ENCODE measurements at regions not wholly inside any gene's neighbourhood (a gene's known extent, or its start where the extent isn't known, plus 50 kb on each side); places are given as distances from the start of the nearest gene placed in this dataset.
"Not testable (repeated sequence)": the region's sequence is repeated elsewhere in the genome, so short reads cannot be mapped to it uniquely, and the experiment has no call there.

DNA sequence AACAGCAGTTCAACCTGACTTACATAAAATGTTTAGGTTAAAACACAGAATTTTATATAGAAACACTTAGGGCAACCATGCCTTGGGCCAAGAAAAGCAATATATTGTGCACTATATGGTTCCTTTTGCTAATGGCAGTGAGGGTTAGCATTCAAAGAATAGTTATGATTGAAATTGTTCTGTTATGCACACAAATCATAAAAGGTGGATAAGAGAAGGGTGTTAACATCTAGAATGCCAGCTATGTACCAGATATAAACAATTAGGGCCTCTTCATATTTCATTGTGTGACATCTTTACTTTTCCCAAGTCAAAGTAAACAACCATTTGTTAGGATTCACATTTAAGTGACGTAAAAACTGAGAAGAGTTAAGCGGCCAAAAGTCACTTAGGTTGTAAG lies 308.0 kb upstream of the B3GALT2 start:
- DNase-seq, result no peak

DNA sequence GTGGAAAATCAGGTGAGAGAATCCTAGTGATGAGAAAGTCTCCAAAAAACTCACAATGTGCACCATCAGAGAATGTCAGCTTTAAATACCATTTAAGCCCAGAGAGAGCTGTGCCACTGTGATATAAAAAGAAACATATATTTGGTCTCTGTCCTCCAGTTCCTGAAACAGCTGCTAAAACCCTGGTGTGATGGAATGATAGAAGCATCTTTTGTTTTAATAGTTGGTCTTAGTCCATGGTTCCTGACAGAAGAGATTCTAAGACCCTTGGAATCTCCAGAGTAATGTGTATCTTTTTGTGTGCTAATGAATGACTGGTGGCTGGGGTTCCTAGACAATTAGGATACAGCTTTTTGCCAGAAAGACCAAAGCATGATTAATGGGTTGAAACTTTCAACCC lies 302.8 kb upstream of the B3GALT2 start:
- DNase-seq, result no peak

DNA sequence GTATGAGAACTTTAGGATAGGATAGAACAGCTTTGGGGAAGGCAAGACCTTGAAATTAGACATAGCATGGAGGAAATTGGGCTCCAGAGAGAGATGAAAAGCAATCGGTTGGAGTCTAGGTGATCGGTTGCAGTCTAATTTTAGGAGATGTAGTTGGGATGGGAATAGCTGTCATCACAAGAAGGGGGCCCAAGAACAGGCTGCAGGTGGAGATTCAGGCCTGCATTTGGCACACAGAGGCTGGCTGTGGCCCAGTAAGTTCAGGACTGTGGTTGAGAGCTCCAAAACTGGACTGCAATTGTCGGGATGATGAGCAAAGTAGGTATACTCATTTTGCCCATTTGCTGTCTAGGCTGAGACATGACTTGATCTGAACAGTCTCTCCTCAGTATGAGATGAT lies 301.3 kb upstream of the B3GALT2 start:
- no peak for DNase-seq

DNA sequence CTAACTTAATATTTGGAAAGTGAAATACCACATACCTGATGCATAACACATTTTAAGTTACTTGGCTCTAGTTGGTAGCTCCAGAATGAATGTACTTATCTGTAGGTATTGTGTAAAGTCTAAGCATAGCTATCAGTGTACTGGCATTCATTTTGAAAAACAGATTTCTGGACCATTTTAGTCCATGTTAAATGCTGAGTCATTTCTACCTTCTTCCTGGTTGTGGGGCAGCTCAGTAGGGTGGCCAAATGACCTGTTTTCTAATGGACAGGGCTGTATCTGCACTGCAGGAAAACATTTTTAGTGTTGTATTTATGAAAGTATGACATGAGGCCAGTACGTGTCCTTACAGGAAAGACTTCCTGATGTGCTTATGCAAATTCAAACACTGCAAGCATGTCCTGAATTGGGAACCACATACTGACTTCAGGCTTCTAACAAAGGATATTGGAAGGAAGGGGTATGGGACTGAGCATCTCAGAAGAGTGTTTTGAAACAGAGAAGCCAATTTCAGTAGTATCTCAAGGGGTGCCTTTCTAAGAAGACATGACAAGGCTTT lies 300.3 kb upstream of the B3GALT2 start:
- no peak for DNase-seq

DNA sequence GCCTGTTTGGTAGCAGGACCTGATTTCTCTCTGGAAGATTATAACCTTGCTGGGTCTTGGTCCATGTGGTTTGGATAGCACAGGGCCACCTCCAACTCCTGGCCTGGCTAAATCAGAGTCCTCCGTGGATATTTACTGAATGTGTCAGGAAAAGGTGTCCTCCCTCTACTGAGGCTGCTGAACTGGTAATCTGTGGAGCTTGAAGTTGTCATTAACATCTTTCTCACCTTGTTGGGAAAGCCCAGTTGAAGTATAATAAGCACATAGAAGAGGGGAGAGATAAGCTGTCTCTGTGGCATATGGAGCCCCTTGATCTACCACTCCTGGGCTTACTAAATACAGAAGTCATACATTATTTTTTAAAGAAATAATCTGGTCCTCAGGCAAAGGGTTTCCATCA lies 294.3 kb upstream of the B3GALT2 start:
- DNase-seq, result no peak

DNA sequence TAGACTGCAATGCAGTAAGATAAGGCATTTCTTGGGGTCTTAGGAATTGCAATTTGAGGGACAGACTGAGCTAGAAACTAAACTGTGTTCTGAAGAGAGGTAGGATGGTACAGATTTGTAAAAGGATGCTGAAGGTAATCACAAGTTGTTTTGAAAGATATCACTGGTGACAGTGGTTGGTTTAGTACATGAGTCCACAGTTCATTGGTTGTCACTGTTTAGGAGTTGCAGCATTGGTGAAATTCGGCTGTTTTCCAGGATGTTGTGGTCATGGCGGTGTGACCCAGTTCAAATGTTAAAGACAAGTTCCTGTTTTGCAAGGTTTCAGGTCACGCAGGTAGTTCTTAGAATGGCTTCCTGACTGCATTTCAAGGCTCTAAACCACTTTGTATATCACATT lies 292.8 kb upstream of the B3GALT2 start:
- DNase-seq, result no peak

DNA sequence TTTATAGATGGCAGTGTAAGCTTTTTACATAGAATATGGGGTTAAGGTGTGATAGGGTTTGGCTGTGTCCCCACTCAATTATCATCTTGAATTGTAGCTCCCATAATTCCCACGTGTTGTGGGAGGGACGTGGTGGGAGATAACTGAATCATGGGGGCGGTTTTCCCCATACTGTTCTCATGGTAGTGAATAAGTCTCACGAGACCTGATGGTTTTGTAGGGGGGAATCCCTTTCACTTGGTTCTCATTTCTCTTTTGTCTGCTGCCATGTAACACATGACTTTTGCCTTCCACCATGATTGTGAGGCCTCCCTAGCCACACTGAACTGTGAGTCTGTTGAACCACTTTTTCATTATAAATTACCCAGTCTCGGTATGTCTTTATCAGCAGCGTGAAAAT lies 290.3 kb upstream of the B3GALT2 start:
- no peak for DNase-seq

DNA sequence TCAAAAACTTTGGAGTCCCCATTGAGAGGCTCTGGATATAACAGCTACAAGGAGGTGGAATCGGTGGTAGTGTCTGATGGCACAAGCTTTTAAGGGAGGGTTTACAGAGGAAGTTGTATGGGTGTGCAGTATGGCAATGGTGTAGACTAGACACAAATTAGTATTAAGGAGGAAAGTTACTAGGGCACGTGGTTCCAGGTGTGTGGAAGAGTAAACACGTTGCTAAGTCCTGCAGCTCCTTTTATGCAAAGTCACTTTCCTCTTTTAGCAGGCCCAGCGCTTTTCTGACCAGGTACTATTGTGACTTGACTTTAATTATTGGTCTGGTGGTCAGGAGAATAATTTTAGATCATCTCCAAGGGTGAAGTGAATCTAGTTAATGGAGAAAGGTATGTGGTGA lies 287.5 kb upstream of the B3GALT2 start:
- no peak for DNase-seq

DNA sequence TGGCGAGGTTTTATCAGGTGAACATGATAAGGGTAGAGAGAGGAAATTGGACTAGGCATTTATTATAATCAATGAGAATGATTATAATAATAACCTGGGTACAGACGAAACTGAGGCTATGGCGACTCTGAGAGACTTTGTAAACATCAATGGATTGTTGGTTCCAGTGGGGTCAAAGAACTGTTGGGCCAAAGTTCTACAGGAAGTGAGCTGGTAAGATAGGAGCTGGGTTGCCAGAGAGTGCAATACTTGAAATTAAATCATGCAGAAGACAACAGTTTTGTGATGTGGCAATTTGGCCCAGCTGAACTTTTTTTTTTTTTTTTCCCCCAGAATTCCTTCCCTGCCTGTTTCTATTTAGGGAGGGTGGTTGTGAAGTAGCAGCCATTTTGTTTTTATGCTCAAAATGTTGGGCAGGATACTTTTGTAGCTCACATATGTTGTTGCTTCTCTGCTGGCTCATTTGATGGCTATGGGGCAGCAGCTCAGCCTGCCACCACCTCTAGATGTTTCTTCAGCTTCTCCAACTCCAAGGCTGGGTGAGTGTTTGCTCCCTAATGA lies 286.5 kb upstream of the B3GALT2 start:
- no peak for DNase-seq

DNA sequence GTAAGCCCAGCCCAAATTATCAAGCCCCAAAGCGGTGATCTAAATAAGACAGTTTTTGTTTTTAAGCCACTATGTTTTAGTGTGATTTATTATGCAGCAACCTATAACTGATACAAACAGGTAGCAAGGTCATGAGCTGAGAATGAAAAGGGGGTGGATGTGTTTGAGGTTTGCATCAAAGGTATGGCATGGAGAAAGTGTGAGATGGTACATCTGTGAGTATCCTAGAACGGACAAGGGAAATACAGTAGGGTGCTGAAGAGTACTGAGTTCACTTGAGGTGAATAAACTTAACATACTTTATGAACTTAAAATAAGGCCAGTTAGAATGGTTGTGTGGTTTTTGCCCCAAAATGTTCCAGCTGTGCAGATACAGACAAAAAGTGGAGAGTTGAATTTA lies 286.0 kb upstream of the B3GALT2 start:
- DNase-seq, result no peak

DNA sequence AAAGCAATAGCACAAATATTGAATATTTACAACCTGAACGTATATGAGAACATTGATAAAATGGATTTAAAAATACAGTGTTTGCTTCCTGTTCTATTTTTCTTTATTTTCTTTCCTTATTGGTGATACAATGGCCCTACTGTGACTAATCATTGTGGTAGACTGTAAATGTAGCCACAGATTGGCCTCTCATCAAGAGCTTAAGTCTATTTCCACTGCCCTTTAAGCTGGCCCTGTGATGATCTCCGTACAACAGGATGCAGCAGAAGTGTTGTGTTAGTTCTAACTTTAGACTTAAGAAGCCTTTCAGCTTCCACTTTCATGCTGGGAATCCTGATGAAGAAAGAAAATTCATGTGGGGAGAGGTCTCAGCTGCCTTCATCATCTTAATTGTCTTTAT lies 285.6 kb upstream of the B3GALT2 start:
- DNase-seq, result no peak

DNA sequence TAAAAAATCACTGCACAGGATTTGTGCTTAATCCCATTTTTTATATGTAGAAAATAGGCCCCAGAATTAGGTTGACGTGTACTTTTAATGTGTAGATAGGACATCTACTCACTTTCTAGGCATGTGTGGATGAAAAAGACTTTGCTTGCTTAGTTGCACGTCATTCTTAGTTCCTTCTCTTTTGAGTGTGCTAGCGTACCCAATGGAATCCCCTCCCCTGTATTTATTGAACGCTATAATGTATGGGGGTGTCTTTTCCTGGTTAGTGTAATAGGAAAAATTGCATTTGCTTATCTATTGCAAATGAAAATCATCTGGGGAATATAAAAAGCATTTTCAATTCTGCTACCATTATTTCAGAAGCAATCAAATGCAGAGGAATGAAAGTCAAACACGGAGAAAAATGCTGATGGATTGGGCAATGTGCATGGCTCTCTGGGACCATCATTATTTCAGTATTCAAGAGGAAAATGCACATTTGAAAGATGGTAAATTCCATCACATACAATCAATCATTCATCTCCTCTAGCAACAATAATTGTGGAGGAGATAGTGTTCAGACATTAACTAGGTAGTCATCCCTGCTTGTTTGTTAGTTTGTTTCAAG lies 277.0 kb upstream of the B3GALT2 start:
- no peak for DNase-seq

DNA sequence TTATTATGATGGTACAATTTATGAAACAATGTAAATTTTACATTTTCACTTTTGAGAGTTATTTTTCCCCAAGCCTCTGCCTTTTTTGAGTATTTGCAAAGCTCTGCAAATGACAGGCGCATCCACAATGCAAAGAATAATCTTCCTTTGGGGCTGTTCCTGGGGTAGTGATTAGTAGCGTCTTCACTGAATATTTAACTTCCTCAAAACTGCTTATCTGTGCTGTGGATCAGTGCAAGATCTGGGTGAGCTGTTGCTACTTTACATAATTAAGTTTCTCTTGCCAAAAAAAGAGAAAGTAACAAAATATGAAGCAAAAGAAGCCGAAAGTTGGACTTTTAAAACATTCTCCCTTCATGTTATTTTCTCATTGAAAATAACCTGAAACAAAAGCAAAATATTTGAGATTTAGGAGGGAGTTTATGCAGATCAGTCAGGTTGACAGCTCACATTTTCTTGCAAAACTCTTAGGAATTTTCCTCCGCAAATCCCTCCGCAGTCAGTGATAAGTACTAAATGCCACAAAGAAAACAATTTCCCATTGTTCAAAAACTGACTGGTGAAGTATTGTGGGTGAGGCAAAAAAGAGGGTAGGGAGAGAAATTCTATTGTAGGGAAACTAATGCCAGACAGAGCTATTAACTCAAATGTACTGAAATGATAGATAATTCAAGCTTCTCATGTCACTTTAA lies 276.4 kb upstream of the B3GALT2 start:
- no peak for DNase-seq

DNA sequence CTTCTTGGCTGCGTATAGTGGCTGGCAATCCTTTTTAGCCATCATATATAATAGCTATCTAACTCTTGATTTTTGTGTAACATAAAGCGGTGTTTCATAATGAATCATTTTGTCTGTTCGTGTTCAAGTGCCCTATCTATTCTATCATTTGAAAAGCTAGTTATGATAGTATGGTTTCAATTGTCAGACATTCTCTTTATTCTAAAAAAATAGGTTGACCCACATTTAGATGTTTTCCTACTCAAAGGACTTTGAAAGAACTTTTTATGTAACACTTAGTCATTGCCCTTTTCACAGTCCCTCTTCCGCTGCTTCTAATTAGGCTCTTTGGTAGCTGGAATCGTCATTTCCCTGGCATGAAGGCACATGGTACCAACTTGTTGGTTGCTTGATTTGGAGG lies 272.2 kb upstream of the B3GALT2 start:
- DNase-seq, result no peak

DNA sequence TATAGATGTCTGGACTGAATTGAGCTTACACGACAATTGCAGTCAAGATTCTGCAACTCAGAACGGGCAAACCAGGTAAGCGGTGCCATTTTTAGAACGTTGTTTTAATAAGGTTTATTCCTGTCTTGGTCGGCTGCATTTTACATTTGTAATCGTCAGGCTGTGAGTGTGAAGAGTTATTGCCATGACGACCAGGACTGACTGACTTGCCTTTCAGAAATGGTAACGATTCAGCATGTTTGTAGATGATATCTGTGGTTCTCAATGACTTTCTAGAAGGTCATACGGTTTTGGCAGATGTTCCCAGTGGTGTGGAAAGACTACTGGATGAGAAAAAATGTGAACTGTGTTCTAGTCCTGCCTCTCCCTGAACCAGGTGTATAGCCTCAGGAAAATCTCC lies 271.3 kb upstream of the B3GALT2 start:
- DNase-seq, result no peak

DNA sequence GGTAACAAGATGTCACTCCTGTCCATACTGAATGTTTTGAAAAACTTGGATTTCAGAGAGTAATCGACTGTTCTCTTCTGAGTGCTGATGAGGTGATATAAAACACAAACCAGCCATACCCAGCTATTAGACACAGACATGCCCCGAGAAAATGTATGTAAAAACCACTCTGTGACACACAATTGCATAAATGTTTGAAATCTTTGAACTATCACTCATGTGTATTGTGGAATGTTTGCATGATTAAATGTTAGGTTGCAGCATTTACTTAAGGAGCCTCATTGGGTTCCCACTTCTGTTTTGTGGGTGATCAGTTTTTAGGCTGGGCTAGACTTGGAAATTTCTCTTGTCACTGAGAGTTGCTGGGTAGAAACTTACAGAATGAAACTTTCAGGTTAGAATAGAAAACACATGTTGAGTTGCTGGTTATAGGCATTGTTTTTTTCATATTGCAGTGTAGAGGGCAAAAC lies 270.4 kb upstream of the B3GALT2 start:
- no peak for DNase-seq

DNA sequence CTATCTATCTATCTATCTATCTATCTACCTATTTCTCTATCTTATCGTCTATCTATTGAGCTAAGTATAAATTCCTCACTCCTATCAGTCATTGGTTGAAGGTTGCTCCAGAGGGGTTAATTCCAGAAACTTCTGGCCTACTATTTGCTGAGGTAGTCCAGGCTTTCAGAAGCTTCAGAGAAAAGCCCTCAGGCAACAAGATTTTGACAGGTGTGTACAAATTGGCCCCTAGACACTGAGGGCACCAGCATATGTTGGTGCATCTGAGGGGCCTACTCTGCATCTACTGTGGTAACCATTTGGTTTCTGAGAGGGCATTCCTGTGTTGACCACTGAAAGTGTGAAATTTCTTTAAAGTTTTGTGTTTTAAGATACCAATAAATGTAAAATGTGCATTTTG lies 265.2 kb upstream of the B3GALT2 start:
- no peak for DNase-seq

DNA sequence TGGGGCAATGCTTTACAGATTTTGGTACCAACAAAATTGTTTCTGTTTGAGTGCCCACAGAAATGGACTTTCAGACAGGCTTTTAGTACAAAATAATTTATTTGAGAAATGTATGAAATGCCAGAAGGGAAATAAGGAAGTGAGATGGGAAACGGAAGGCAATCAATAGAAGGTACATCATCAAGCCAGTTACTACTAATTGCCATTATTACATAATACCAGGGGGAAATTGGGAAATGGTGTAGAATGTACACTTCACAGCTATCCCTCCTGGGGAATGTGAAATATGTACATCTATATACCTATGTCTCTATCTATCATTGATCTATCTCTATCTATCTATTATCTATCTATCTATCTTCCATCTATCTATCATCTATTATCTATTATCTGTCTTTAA lies 264.6 kb upstream of the B3GALT2 start:
- DNase-seq, result no peak

DNA sequence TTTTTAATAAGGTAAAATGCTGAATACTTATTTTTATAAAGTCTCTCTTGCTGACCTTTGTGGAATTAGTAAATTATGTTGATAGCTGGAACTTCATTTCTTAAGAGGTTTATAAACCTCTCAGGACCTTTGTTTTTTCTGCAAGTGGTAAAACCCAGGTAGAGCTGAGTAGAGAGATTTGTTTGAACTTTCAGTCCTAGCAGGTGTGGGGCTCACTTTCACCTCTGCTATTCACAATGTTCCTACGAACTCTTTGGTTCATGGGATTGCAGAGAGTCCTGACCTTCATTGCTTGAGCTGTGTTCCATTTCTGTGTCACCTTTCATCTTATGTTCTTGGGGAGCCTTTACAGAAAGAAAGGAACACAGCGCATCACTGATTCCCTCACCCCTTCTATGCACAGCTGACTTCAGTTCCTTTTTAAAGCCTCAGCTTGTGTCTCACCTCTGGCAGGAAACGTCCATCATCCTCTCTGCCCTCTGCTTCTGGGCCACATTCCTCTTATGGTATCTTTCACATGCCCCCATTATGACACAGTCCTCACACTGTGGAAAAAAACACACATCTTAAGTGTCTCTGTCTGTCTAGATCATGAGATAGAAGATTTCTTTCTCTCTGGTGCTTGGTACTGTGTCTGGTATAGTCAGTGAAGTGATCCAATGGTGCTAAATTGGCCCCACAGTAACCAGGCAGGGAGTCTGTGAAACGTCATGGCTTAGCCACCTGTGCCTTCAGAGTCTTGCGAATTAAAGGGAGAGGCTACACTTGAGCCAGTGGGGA lies 262.5 kb upstream of the B3GALT2 start:
- DNase-seq, result no peak

DNA sequence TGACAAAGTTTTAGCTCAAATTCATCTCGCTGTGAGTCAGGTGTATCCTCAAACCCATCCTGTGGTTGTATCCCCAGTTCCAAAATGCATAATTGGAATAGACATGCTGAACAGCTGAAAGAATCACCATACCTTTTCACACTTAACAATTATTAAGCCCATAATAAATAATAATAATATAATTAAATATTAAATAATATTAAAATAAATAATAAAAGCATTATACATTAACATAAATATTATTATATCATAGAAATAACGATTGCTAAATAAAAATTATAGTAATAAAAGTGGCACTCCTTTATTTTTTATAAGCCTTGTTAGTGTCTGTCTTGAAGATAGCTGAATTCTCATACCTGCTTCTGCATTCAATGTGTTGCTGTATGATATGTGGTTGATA lies 257.5 kb upstream of the B3GALT2 start:
- DNase-seq, result no peak

DNA sequence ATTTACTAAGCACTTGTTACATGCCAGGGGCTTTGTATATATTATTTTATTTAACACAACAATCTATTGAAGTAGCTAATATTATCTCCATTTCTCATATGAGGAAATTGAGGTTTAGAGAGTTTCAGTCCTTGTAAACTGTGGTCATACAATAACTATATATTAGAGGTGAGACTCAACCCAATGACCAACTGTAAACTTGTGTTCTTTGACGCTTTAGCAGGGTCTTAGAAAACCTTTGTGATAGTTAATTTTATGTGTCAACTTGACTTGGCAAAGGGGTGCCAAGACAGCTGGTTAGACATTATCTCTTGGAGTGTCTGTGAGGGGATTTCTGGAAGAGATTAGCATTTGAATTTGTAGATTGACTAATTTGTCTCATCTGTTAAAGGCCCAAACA lies 252.4 kb upstream of the B3GALT2 start:
- no peak for DNase-seq

DNA sequence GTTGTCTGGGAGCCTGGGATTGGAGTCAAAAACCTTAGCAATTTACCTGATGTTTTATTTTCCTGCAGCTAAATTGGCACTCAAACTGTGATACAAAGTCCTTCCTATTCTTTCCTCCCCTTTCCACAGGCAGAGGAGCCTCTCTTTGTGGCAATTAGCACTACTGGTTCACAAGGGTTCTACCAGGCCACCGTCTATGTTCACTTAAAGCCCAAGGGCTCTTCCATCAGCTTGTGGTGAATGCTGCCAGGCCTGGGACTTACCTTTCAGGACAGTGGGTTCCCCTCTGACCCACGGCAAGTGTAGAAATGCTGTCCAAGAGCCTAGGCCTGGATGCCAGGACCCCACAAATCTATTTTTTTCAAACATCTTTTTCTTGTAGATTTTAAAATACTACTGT lies 251.9 kb upstream of the B3GALT2 start:
- no peak for DNase-seq

DNA sequence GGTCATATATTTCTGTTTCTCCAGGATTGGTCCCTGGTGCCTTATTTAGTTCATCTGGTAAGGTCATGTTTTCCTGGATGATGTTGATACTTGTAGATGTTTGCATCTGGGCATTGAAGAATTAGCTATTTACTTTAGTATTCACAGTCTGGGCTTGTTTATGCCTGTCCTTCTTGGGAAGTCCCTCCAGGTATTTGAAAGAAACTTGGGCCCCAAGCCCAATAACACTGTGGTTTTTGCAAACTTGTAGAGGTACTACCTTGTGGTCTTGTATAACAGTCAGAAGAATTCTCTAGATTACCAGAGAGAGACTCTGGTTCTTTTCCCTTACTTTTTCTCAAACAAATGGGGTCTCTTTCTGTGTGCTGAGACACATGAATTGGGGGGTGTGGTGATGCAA lies 251.4 kb upstream of the B3GALT2 start:
- DNase-seq, result no peak

DNA sequence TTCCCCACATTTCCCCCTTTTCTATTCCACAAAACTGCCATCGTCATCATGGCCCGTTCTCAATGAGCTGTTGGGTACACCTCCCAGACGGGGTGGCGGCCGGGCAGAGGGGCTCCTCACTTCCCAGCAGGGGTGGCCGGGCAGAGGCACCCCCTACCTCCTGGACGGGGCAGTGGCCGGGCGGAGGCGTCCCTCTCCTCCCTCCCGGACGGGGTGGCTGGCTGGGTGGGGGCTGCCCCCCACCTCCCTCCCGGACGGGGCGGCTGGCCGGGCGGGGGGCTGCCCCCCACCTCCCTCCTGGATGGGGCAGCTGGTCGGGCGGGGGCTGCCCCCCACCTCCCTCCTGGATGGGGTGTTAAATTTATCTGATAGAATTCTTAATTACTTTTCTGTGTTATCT lies 250.9 kb upstream of the B3GALT2 start:
- not testable (repeated sequence) for DNase-seq

Measured in NCI-H1417 treated with DMSO at 0.1 percent for 48 hours (cell line).